SH-SY5Y (cell line): ENCODE measurements at regions not wholly inside any gene's neighbourhood (a gene's known extent, or its start where the extent isn't known, plus 50 kb on each side); places are given as distances from the start of the nearest gene placed in this dataset.

ENCODE experiments used
- GATA2 ChIP-seq: IDR thresholded peaks from 2 replicates; pipeline ENCODE4 v1.6.1; 2011; ENCODE audit warnings: mild to moderate bottlenecking, low read depth, low read length
- GATA3 ChIP-seq: IDR thresholded peaks from 2 replicates; pipeline ENCODE4 v1.6.1; 2011; ENCODE audit warnings: low read depth, mild to moderate bottlenecking, low read length, moderate library complexity

- TF ChIP-seq GATA2 (no peak), GATA3 (no peak)
Observed at GRCh38 chr3:17874636-17875035, 132.2 kb upstream of the TBC1D5 start.
